CD4-positive, alpha-beta T cell treated with Interleukin-2 at 100 ng/mL for 4 hours (primary cell): ENCODE measurements at regions not wholly inside any gene's neighbourhood (a gene's known extent, or its start where the extent isn't known, plus 50 kb on each side); places are given as distances from the start of the nearest gene placed in this dataset.

Experiments
- DNase-seq: peaks from one replicate; pipeline ENCODE4 v3.0.0-alpha.2; 2020; ENCODE audit warnings: low spot score

DNA sequence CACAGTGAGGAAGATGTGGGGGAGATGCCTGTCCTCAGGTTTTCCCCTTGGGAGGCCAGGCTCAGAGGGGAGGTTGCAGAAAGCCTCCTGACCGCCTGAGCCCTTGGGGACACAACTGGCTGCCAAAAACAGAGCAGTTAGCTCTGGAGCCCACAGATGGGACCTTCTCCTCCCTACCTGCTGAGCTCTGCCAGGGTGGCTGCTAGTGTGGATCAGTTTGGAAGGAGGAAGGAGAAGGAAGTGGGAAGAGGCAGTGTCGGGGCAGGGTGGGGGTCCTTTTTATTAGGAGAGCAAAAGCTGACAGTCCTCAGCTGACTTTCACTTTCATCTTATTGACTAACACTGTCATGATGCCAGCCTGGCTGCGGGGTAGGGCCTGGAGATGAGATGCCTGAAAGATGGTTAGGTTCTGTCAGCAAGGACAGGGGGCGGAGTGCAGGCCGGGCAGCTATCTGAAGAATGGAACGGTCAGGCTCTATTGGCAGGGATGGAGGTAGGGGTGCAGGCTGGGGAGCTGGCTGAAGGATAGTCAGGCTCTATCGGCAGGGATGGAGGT, 188.5 kb upstream of the HDAC4 start:
- DNase-seq, result no peak

- DNase-seq, result no peak
These were observed 187.8 kb upstream of the HDAC4 start for GRCh38 chr2:239588451-239589269.

GRCh38 chr2:239587841-239588240, 187.0 kb upstream of the HDAC4 start:
- DNase-seq, result no peak

- DNase-seq, result no peak
These were observed 186.5 kb upstream of the HDAC4 start for GRCh38 chr2:239587311-239587731.

GRCh38 chr2:239586651-239587310, 186.0 kb upstream of the HDAC4 start:
- DNase-seq, result no peak

DNA sequence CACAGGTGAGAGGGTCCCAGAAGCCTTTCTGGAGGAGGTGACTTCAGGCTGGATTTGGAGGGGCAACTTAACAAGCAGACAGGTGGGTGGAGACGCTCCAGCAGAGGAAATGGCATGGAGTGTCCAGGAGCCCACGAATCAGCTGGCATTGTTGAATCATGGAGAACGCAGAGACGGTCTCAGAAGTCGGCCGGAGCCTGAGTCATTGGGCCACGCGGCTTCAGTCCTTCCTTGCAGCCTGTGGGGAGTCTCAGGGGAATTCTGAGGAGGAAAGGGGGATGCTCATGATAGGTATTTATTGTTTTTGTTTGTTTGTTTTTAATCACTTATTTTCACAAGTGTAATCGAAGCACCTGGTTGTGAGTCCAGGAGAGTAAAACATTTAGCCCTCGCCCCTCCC, 184.6 kb upstream of the HDAC4 start:
- DNase-seq, result no peak

DNA sequence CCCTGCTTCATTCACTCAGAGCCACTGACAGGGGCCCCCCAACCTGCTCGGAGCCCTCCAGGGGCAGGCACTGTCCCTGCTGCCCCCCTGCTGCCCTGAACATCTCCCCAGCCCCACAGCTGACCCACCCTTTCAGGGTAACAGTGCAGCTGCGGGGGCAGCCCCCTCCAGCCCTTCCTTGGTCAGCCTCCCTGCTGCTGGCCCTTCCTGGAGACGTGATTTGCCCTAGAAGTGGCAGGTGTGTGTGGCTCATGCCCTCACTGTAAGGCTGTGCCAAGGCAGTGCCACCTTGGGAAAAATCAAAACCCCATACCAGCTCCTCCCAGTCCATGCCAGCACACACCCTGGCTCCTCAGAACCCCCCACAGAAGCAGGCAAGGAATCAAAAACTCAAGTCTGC, 184.2 kb upstream of the HDAC4 start:
- no peak for DNase-seq

GRCh38 chr2:239583879-239584859, 183.3 kb upstream of the HDAC4 start:
- no peak for DNase-seq

- no peak for DNase-seq
These were observed 182.5 kb upstream of the HDAC4 start for GRCh38 chr2:239583171-239583878.

- DNase-seq, result no peak
These were observed 181.7 kb upstream of the HDAC4 start for GRCh38 chr2:239582476-239582875.

GRCh38 chr2:239581352-239581901, 180.6 kb upstream of the HDAC4 start:
- no peak for DNase-seq

- DNase-seq, result no peak
These were observed 179.3 kb upstream of the HDAC4 start for GRCh38 chr2:239580199-239580527.

GRCh38 chr2:239579524-239580198, 178.8 kb upstream of the HDAC4 start:
- no peak for DNase-seq

DNA sequence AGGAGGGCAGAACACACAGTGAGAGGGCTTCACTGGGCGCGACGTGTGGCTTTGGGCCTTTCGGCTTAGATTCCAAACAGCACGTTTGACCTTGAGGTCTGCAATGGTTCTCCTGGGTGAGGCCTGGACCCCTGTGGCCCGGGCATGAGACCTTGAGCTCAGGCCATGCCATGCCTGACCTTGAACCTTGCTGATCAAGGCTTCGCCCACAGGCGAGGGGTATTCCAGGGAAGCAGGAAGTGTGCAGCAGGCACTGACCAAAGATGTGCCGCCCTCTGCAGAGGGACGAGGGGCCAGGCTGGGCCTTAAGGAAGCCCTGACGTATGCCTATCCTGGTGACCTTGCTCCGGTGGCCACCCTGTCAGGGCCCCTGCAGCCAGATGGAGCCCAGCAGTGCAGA, 178.3 kb upstream of the HDAC4 start:
- no peak for DNase-seq

GRCh38 chr2:239578381-239578780, 177.6 kb upstream of the HDAC4 start:
- DNase-seq, result no peak

- no peak for DNase-seq
These were observed 177.1 kb upstream of the HDAC4 start for GRCh38 chr2:239577935-239578334.

- DNase-seq, result no peak
These were observed 176.2 kb upstream of the HDAC4 start for GRCh38 chr2:239576784-239577685.

DNA sequence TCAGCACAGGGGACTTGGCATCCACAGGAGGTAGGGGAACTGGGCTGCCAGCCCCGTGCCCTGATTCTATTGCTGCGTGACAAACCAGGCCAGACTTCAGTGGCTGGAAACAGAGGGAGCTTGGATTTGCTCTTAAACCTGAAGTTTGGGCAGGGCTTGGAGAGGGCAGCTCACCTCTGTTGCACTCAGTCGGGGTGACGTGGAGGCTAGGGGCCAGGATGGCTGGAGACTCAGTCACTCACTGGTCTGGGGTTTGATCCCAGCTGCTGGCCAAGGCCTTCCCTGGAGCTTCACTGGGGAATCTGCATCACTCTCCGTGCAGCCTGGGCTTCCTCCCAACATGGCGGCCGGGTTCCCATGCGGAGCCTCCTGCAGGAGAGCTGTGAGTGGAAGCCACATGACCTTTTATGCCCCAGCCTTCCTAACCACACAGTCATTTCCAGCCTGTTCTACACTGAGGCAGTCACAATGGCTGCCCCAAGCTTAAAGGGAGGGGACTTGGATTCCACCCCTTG, 175.2 kb upstream of the HDAC4 start:
- no peak for DNase-seq

DNA sequence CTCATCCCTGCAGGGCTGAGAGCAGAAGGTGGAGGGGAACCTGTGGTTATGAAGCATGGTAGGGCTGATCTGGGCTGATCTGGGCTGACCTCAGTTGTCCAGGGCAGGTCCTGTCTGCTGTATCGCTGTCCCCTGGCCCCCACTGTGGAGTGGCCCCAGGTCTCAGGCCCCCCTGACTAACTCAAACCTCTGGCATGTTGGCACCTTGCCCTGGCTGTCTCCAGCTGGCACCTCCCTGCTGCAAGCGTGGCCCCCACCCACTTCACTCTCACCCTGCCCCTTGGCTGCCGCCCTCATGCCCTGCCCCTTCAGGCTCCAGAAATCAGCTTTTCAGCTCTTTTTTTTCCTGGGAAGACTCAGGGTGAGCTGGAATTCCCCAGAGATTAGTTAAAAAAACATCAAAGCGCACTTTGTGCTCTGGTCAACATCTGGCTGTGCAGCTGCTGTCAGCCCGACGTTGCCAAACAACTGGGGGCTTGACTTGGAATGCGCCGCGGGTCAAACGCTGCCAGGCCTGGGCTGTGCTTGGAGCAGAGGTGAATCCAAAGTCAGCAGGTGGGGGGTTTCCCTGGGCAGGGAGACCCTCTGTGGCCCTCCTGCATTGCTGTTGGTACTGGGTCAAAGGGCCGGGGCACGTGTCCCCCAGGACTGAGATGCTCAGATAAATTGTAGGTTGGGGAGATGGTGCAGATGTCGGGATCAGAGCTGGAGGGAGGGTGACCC, 173.8 kb upstream of the HDAC4 start:
- no peak for DNase-seq
